ENCODE measurements at regions not wholly inside any gene's neighbourhood (a gene's known extent, or its start where the extent isn't known, plus 50 kb on each side); places are given as distances from the start of the nearest gene placed in this dataset.
"Not testable (repeated sequence)": the region's sequence is repeated elsewhere in the genome, so short reads cannot be mapped to it uniquely, and the experiment has no call there.

GRCh38 chr14:53227154-53227718 is 74.1 kb upstream of the DDHD1 start:
- TF ChIP-seq CTCF (IDR thresholded peaks at IDR 0.05; ENCODE audit: extremely low read depth, missing control alignments): no peak
- no peak for DNase-seq (ENCODE audit: low spot score)

- TF ChIP-seq CTCF (IDR thresholded peaks at IDR 0.05; ENCODE audit: extremely low read depth, missing control alignments): no peak
Observed at GRCh38 chr14:53226553-53226952, 73.4 kb upstream of the DDHD1 start.

GRCh38 chr14:53220914-53221313 is 67.8 kb upstream of the DDHD1 start:
- TF ChIP-seq CTCF (IDR thresholded peaks at IDR 0.05; ENCODE audit: extremely low read depth, missing control alignments): no peak

More at GRCh38 chr14:53226553-53226952, 73.4 kb upstream of the DDHD1 start:
- DNase-seq (ENCODE audit: low spot score): no peak

GRCh38 chr14:53218161-53218560 is 65.0 kb upstream of the DDHD1 start:
- DNase-seq (ENCODE audit: low spot score): no peak
- TF ChIP-seq CTCF (IDR thresholded peaks at IDR 0.05; ENCODE audit: extremely low read depth, missing control alignments): no peak

More at GRCh38 chr14:53220914-53221313, 67.8 kb upstream of the DDHD1 start:
- no peak for DNase-seq (ENCODE audit: low spot score)

GRCh38 chr14:53217316-53217994 is 64.3 kb upstream of the DDHD1 start:
- TF ChIP-seq CTCF (IDR thresholded peaks at IDR 0.05; ENCODE audit: extremely low read depth, missing control alignments): peak; percentile 24
- peak; percentile 80 for DNase-seq (ENCODE audit: low spot score)

GRCh38 chr14:53216955-53217315 is 63.8 kb upstream of the DDHD1 start:
- not testable (repeated sequence) for DNase-seq (ENCODE audit: low spot score)

GRCh38 chr14:53216478-53216877 is 63.4 kb upstream of the DDHD1 start:
- DNase-seq (ENCODE audit: low spot score): not testable (repeated sequence)

- no peak for DNase-seq (ENCODE audit: low spot score)
- no peak for TF ChIP-seq CTCF (IDR thresholded peaks at IDR 0.05; ENCODE audit: extremely low read depth, missing control alignments)
Observed at GRCh38 chr14:53215101-53215500, 62.0 kb upstream of the DDHD1 start.

All from GM20000 (cell line).